HCT116 (cell line): ENCODE measurements at regions not wholly inside any gene's neighbourhood (a gene's known extent, or its start where the extent isn't known, plus 50 kb on each side); places are given as distances from the start of the nearest gene placed in this dataset.

Experiments
- ATAC-seq: fragments of 200-7000 bp; cut with Tn5 transposase; 2 replicates; pipeline ENCODE4 v1.9.1; 2020; ENCODE audit warnings: mild to moderate bottlenecking, moderate library complexity
- BruUV-seq: library from RNA; stranded (reverse); fragments of 400-500 nt; replicated peaks from 2 replicates; lab custom pipeline; 2021; lab: Mats Ljungman, UMichigan
- CTCF ChIA-PET: fragments of 300-600 bp; sonication (Branson Sonifier 250); formaldehyde crosslinking; loops from one replicate; lab custom pipeline; 2021; ENCODE audit warnings: antibody characterized with exemption; lab: Charles Lee
- POLR2A ChIA-PET: fragments of 300-600, 350-600 bp; sonication (Branson Sonifier 250); formaldehyde crosslinking; loops from one replicate; lab custom pipeline; 2021; ENCODE audit warnings: antibody characterized with exemption; lab: Charles Lee
- RAD21 ChIA-PET, 2 experiments: fragments of 300-600 bp; sonication (Branson Sonifier 250); formaldehyde crosslinking; loops; one replicate each; lab custom pipeline; 2023; ENCODE audit warnings: low total read pairs in 2 of 2; ENCODE audit not compliant: uncharacterized antibody in 2 of 2, unreplicated experiment in 2 of 2, low non-redundant PET in 1 of 2; lab: Charles Lee
- DNase-seq: peaks from one replicate; pipeline ENCODE4 v3.0.0-alpha.2; 2010; ENCODE audit warnings: low read depth, low spot score
- H2AFZ ChIP-seq: fragments of 200-600 bp; shearing (Covaris generic), sonication (generic); 2 replicates; pipeline ENCODE4 v1.6.1; 2017; ENCODE audit warnings: low read depth, mixed run types, mixed read lengths, antibody characterized with exemption, low read length; ENCODE audit not compliant: poor library complexity, severe bottlenecking
- H3K27ac ChIP-seq: 2 replicates; pipeline ENCODE4 v1.5.1; 2012; ENCODE audit warnings: low read depth, low read length
- H3K27me3 ChIP-seq: fragments of 200-600 bp; sonication (generic); 2 replicates; pipeline ENCODE4 v1.6.1; 2016; ENCODE audit warnings: mixed run types, low read length, mixed read lengths; ENCODE audit not compliant: insufficient read depth
- H3K36me3 ChIP-seq, 2 experiments: fragments of 200-500 bp in 1 of 2; fragments of 200-600 bp in 1 of 2; sonication (Bioruptor generic) in 1 of 2; sonication (generic) in 1 of 2; 2 replicates each; pipeline versions ENCODE4 v1.5.1 to v1.6.1; 2014 to 2016; ENCODE audit warnings: low read length in 2 of 2, inconsistent platforms in 1 of 2, mixed read lengths in 1 of 2, mixed run types in 1 of 2; ENCODE audit not compliant: insufficient read depth in 2 of 2, control insufficient read depth in 1 of 2
- H3K4me1 ChIP-seq, 2 experiments: fragments of 200-600 bp in 1 of 2; sonication (generic) in 1 of 2; 2 replicates each; pipeline versions ENCODE4 v1.5.1 to v1.6.1; 2012 to 2017; ENCODE audit warnings: low read length in 2 of 2, inconsistent platforms in 1 of 2, mild to moderate bottlenecking in 1 of 2, mixed read lengths in 1 of 2, mixed run types in 1 of 2, moderate library complexity in 1 of 2; ENCODE audit not compliant: insufficient read depth in 2 of 2, control insufficient read depth in 1 of 2
- H3K4me2 ChIP-seq: fragments of 200-600 bp; sonication (generic); 2 replicates; pipeline ENCODE4 v1.6.1; 2017; ENCODE audit warnings: mixed run types, low read length, mixed read lengths
- H3K4me3 ChIP-seq, 2 experiments: fragments of 200-600 bp in 1 of 2; sonication (generic) in 1 of 2; replicated peaks in 1 of 2; 2 replicates each; pipeline ENCODE4 v1.5.1; 2011 to 2016; ENCODE audit warnings: low read length in 2 of 2, control low read depth in 1 of 2, low read depth in 1 of 2, mild to moderate bottlenecking in 1 of 2, mixed read lengths in 1 of 2, mixed run types in 1 of 2
- H3K79me2 ChIP-seq: fragments of 200-600 bp; sonication (generic); 2 replicates; pipeline ENCODE4 v1.6.1; 2017; ENCODE audit warnings: mild to moderate bottlenecking, mixed run types, low read length, moderate library complexity, mixed read lengths; ENCODE audit not compliant: insufficient read depth
- H3K9ac ChIP-seq: fragments of 200-600 bp; sonication (generic); 2 replicates; pipeline ENCODE4 v1.6.1; 2016; ENCODE audit warnings: low read length, mixed read lengths
- H3K9me2 ChIP-seq: fragments of 200-600 bp; sonication (generic), shearing (Covaris generic); 2 replicates; pipeline ENCODE4 v1.6.1; 2017; ENCODE audit warnings: mixed run types, mild to moderate bottlenecking, moderate library complexity; ENCODE audit not compliant: insufficient read depth
- H3K9me3 ChIP-seq, 2 experiments: fragments of 200-500 bp in 1 of 2; fragments of 200-600 bp in 1 of 2; sonication (Bioruptor generic) in 1 of 2; sonication (generic) in 1 of 2; 2 replicates each; pipeline ENCODE4 v1.6.1; 2014 to 2017; ENCODE audit warnings: low read length in 2 of 2, mixed read lengths in 2 of 2, inconsistent platforms in 1 of 2, low read depth in 1 of 2, mild to moderate bottlenecking in 1 of 2, mixed run types in 1 of 2, moderate library complexity in 1 of 2; ENCODE audit not compliant: control insufficient read depth in 1 of 2, insufficient read depth in 1 of 2
- H4K20me1 ChIP-seq: fragments of 200-600 bp; sonication (generic), shearing (Covaris generic); 2 replicates; pipeline ENCODE4 v1.6.1; 2017; ENCODE audit warnings: mixed run types, mild to moderate bottlenecking, moderate library complexity; ENCODE audit not compliant: insufficient read depth
- ATF3 ChIP-seq: IDR thresholded peaks from 2 replicates; pipeline ENCODE4 v1.6.1; 2012
- CEBPB ChIP-seq: IDR thresholded peaks from 2 replicates; pipeline ENCODE4 v1.6.1; 2012; ENCODE audit warnings: low read depth
- EGR1 ChIP-seq: IDR thresholded peaks from 2 replicates; pipeline ENCODE4 v1.6.1; 2012; ENCODE audit warnings: low read depth
- ELF1 ChIP-seq: IDR thresholded peaks from 2 replicates; pipeline ENCODE4 v1.6.1; 2012; ENCODE audit warnings: low read depth, borderline replicate concordance
- EZH2phosphoT487 ChIP-seq: fragments of 200-600 bp; IDR thresholded peaks from 2 replicates; pipeline ENCODE4 v1.6.1; 2018; ENCODE audit warnings: antibody characterized with exemption, borderline replicate concordance
- FOSL1 ChIP-seq: IDR thresholded peaks from 2 replicates; pipeline ENCODE4 v1.6.1; 2012; ENCODE audit warnings: low read depth
- POLR2A ChIP-seq: IDR thresholded peaks from 2 replicates; pipeline ENCODE4 v1.7.0; 2011; ENCODE audit warnings: borderline replicate concordance; ENCODE audit not compliant: insufficient read depth, insufficient read length; ENCODE audit errors: extremely low read depth
- REST ChIP-seq: IDR thresholded peaks from 2 replicates; pipeline ENCODE4 v1.6.1; 2012; ENCODE audit warnings: low read depth
- SIN3A ChIP-seq: IDR thresholded peaks from 2 replicates; pipeline ENCODE4 v1.6.1; 2012; ENCODE audit warnings: low read depth
- YY1 ChIP-seq: IDR thresholded peaks from 2 replicates; pipeline ENCODE4 v1.6.1; 2011; ENCODE audit warnings: low read length, low read depth, moderate library complexity, mild to moderate bottlenecking; ENCODE audit not compliant: insufficient replicate concordance; ENCODE audit errors: extremely low read depth
- ZBTB33 ChIP-seq: IDR thresholded peaks from 2 replicates; pipeline ENCODE4 v1.6.1; 2011; ENCODE audit warnings: mild to moderate bottlenecking, low read length, moderate library complexity; ENCODE audit not compliant: insufficient replicate concordance; ENCODE audit errors: extremely low read depth
- ZNF274 ChIP-seq: fragments of 200-500 bp; sonication (Bioruptor generic); IDR thresholded peaks from 2 replicates; pipeline ENCODE4 v1.6.1; 2014; ENCODE audit warnings: mild to moderate bottlenecking, low read depth, low read length, inconsistent platforms
- intact Hi-C: fragments of 100-400 bp; cut with micrococcal nuclease; formaldehyde crosslinking; loops from 2 replicates; pipeline ENCODE4 v1.10.0; 2022

- Histone ChIP-seq H3K27ac (no peak overlapping the region), H3K9me3 (no peaks in the 10 kb centered on the region), H3K4me1 (no peaks in the 10 kb centered on the region), H2AFZ (no peak overlapping the region), H3K79me2 (no peaks in the 10 kb centered on the region), H3K4me3 (no peak overlapping the region), H4K20me1 (no peaks in the 10 kb centered on the region), H3K27me3 (no peaks in the 10 kb centered on the region), H3K9ac (no peak overlapping the region), H3K4me2 (no peak overlapping the region), H3K36me3 (no peaks in the 10 kb centered on the region), H3K9me2 (no peaks in the 10 kb centered on the region)
- DNase-seq (no peak), ATAC-seq (no peak)
- no TSS peak for BruUV-seq
- ChIA-PET CTCF (no interaction called here), RAD21 (no interaction called here), POLR2A (no interaction called here)
- TF ChIP-seq YY1 (no peak), EGR1 (no peak), SIN3A (no peak), ZBTB33 (no peak), ZNF274 (no peak), CEBPB (no peak), ATF3 (no peak), POLR2A (no peak), REST (no peak), ELF1 (no peak), EZH2phosphoT487 (no peak), FOSL1 (no peak)
- intact Hi-C loops: no loop called here
Observed at GRCh38 chr11:92720385-92720784, 249.1 kb upstream of the MTNR1B start.
